HEK293T (cell line): ENCODE measurements at regions not wholly inside any gene's neighbourhood (a gene's known extent, or its start where the extent isn't known, plus 50 kb on each side); places are given as distances from the start of the nearest gene placed in this dataset.

Experiments used
- ARNT ChIP-seq: fragments of 450-650 bp; IDR thresholded peaks from 2 replicates; pipeline ENCODE4 v1.6.1; 2017; ENCODE audit warnings: mild to moderate bottlenecking
- BHLHE40 ChIP-seq: fragments of 450-650 bp; IDR thresholded peaks from 2 replicates; pipeline ENCODE4 v1.6.1; 2016; ENCODE audit warnings: mild to moderate bottlenecking, moderate library complexity, borderline replicate concordance
- CTBP1 ChIP-seq: fragments of 450-650 bp; IDR thresholded peaks from 2 replicates; pipeline ENCODE4 v1.6.1; 2016; ENCODE audit warnings: borderline replicate concordance
- ELF4 ChIP-seq: fragments of 450-650 bp; IDR thresholded peaks from 2 replicates; pipeline ENCODE4 v1.6.1; 2017; ENCODE audit warnings: antibody characterized with exemption
- FOXA1 ChIP-seq: fragments of 450-650 bp; IDR thresholded peaks from 2 replicates; pipeline ENCODE4 v1.6.1; 2016; ENCODE audit warnings: mild to moderate bottlenecking
- FOXK2 ChIP-seq: fragments of 450-650 bp; IDR thresholded peaks from 2 replicates; pipeline ENCODE4 v1.6.1; 2016; ENCODE audit warnings: mild to moderate bottlenecking
- FOXM1 ChIP-seq: fragments of 450-650 bp; IDR thresholded peaks from 2 replicates; pipeline ENCODE4 v1.6.1; 2017; ENCODE audit warnings: mild to moderate bottlenecking, borderline replicate concordance
- HDGF ChIP-seq: fragments of 450-650 bp; IDR thresholded peaks from 2 replicates; pipeline ENCODE4 v1.6.1; 2017; ENCODE audit warnings: antibody characterized with exemption, borderline replicate concordance
- L3MBTL2 ChIP-seq: fragments of 450-650 bp; conservative IDR thresholded peaks from 2 replicates; pipeline ENCODE4 v1.6.1; 2016; ENCODE audit warnings: mild to moderate bottlenecking
- LEF1 ChIP-seq: fragments of 450-650 bp; IDR thresholded peaks from 2 replicates; pipeline ENCODE4 v1.6.1; 2017; ENCODE audit warnings: mild to moderate bottlenecking, borderline replicate concordance
- NFRKB ChIP-seq: fragments of 450-650 bp; IDR thresholded peaks from 2 replicates; pipeline ENCODE4 v1.6.1; 2016; ENCODE audit warnings: mild to moderate bottlenecking, moderate library complexity
- SP1 ChIP-seq: fragments of 450-650 bp; IDR thresholded peaks from 2 replicates; pipeline ENCODE4 v1.6.1; 2017
- SUZ12 ChIP-seq: fragments of 450-650 bp; IDR thresholded peaks from 2 replicates; pipeline ENCODE4 v1.6.1; 2016; ENCODE audit warnings: mild to moderate bottlenecking
- TF ChIP-seq, protein P1 (sequence below): fragments of 450-650 bp; IDR thresholded peaks from 2 replicates; pipeline ENCODE4 v1.6.1; 2016

DNA sequence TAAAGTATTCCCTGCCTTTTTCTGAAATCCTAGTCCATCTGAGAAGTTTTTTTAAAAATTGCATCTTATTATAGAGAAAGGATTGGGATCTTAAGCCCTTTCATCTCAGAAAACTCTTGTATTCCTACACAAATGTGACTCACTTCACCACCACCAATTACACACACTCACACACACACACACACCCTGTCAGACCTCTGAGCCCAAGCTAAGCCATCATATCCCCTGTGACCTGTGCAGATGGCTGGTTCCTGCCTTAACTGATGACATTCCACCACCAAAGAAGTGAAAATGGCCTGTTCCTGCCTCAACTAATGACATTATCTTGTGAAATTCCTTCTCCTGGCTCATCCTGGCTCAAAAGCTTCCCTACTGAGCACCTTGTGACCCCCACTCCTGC is 1181.9 kb downstream of the ROBO2 start:
- no peak for TF ChIP-seq BHLHE40
- TF ChIP-seq ELF4, result no peak
- TF ChIP-seq LEF1, result no peak
- TF ChIP-seq ARNT, result no peak
- TF ChIP-seq NFRKB, result no peak
- TF ChIP-seq SP1, result no peak
- TF ChIP-seq FOXK2, result no peak
- TF ChIP-seq FOXM1, result no peak
- TF ChIP-seq HDGF, result no peak
- TF ChIP-seq CTBP1, result no peak
- TF ChIP-seq L3MBTL2, result no peak
- no peak for TF ChIP-seq SUZ12
- no peak for TF ChIP-seq FOXA1
- TF ChIP-seq, protein P1, sequence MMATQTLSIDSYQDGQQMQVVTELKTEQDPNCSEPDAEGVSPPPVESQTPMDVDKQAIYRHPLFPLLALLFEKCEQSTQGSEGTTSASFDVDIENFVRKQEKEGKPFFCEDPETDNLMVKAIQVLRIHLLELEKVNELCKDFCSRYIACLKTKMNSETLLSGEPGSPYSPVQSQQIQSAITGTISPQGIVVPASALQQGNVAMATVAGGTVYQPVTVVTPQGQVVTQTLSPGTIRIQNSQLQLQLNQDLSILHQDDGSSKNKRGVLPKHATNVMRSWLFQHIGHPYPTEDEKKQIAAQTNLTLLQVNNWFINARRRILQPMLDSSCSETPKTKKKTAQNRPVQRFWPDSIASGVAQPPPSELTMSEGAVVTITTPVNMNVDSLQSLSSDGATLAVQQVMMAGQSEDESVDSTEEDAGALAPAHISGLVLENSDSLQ, result no peak
